Activated CD4-positive, alpha-beta T cell treated with anti-CD3 and anti-CD28 coated beads, Interleukin-2, Interleukin-4, amounts not matched to agents 100 ng/mL and 50 ng/mL, durations not matched to agents 16 hours and 8 hours (primary cell): ENCODE measurements at regions not wholly inside any gene's neighbourhood (a gene's known extent, or its start where the extent isn't known, plus 50 kb on each side); places are given as distances from the start of the nearest gene placed in this dataset.
"Not testable (repeated sequence)": the region's sequence is repeated elsewhere in the genome, so short reads cannot be mapped to it uniquely, and the experiment has no call there.

Experiments
- DNase-seq: peaks from one replicate; pipeline ENCODE4 v3.0.0-alpha.2; 2020; ENCODE audit warnings: low spot score

DNA sequence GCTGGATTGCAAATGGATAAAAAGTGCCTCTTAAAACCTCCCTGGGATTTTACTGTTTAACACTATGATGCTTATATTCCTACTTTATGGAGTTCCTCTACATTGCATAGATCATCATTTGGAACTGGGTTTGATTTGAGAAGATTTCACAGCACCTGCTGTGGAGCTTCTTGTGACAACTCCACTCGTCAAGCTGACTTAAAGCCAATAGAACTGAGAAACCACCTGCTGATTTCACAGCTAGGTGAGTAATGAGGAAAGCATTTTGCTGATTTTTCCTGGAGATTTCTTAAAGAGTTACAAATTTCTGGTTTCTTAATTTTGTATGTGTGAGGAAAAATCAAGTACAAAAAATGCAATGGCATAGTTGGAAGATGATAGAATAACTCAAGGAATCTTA, 739.1 kb upstream of the LRRTM1 start:
- DNase-seq = no peak

DNA sequence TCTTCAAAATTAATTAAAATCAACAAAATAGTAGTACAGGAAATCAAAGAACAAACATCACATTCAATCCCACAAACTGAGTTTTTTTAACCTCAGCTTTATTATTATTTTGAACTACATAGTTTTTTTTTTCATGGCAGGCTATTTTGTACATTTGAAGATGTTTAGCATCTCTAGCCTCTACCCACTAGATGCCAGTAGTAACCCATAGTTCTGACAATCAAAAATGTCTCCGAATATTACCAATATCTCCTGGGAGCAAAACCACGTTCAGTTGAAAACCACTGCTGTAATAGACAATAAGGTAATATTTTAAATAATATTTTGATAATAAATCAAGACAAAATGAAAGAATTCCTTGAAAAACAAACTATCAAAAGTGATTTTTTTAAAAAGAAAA, 702.6 kb upstream of the LRRTM1 start:
- no peak for DNase-seq

DNA sequence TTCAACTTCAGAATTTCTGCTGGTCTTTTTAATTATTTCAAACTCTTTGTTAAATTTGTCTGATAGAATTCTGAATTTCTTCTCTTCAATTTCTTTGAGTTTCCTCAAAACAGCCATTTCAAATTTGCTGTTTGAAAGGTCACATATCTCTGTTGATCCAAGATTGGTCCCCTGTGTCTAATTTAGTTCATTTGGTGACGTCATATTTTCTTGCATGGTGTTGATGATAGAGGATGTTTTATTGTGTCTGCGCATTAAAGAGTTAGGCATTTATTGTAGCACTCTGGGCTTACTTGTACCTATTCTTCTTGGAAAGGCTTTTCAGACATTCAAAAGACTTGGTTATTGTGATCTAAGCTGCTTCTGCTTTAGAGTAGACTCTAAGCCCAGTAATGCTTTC, 698.4 kb upstream of the LRRTM1 start:
- DNase-seq = no peak

DNA sequence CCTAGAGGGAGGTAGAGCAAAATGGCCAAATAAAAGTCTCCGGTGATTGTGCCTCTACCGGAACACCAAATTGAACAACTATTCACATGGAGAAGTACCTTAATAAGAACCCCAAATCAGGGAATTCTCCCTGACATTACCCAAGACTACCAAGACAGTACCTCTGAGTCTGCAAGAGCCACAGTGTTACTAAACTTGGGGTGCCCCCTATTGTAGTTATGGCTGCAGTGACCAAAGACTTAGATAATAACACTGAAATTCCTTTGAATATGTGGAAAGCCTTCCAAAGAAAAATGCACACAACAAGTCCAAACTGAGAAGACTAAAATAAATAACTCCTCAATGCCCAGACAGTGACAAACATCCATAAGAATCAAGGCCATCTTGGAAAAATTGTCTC, 682.9 kb upstream of the LRRTM1 start:
- no peak for DNase-seq

DNA sequence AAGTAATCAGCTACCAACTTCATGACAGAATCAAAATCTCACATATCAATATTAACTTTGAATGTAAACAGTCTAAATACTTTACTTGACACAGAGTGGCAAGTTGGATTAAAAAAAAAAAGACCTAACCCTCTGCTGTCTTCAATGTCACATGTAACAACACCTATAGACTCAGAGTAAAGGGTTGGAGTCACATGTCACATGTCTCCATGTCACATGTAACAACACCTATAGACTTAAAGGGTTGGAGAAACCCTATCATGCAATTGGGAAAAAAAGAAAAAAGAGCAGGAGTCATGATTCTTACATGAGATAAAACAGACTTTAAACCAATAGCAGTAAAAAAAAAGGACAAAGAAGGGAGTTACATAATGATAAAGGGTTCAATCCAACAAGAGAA, 665.3 kb upstream of the LRRTM1 start:
- no peak for DNase-seq

DNA sequence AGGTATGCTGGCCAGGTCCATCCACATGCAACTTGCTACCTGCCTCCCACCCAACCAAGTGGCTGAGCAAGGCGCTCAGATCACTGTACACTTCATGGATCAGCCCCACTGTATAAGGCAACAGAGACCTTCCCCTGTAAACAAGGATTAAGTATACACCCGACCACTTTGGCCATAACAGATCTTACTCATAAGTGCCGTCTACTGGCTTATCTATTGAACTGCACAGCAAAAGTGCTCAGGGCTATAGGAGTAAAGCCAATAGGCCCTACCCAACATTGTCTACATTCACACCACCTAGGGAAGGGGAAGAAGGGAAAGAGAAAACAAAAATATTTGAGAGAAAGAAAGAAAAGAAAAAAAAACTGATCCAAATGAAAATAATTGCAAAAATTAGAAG, 663.9 kb upstream of the LRRTM1 start:
- no peak for DNase-seq

DNA sequence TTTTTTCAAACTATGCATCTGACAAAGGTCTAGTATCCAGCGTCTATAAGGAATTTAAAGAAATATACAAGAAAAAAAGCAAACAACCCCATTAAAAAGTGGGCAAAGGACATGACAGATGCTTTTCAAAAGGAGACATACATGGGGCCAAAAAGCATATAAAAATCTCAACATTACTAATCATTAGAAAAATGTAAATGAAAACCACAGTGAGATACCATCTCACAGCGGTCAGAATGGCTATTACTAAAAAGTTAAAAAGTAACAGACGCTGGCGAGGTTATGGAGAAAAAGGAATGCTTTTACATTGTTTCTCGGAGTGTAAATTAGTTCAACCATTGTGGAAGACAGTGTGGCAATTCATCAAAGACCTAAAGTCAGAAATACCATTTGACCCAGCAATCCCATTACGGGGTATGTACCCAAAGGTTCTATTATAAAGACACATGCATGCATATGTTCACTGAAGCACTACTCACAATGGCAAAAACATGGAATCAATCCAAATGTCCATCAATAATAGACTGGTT, 643.1 kb upstream of the LRRTM1 start:
- no peak for DNase-seq

DNA sequence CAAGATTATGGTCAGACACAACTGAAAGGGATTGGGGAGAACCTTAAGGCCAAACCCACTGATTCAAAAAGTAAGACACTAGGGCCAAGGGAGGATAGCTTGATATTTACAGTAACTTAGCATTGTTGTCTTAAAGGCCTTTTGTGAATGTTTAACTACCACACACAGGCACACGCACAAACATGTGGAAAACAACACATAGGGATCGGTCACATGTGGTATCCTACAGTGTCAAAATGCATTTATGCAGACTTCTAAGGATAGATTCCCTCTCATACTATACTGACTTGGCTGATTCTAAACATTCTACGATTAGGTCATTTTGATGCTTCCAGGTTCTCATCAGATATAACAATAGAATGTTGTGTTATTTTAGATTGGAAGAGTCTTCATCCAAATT, 638.9 kb upstream of the LRRTM1 start:
- no peak for DNase-seq

DNA sequence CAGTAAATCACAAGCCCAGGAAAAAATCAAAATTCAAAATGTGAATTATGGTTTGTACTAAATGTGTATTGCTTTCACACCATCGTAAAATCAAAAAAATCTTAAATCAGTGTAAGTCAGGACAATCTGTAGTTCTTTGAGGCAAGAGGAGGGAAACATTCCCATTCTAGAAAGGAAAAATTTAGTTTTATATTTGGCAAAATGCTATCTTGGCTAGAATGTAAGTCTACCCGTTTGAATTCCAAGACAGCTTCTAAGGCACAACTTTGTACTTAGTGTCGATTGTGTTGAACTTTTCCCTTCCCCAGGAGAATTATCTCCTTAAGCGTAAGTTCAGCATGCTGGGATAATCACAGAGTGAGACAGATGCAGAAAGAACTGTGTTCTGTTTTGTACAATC, 638.2 kb upstream of the LRRTM1 start:
- DNase-seq = no peak

DNA sequence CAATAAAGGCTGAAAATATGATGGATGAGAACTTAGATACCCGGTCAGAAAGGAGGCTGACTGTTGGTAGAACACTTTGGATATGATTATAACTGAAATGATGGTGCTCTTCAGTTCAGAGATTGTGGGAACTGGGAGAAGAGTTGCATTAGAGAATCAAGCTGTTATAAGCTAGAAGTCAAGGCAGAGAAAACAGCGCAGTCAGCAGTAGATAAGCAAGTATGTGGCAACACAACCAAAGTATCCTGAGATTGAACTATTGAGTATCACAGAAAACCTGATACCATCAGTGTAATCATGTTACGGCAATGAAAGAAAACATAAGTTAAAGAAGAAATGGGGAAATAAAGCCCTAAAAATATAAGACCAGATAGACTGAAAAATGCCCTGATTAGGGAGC, 633.9 kb upstream of the LRRTM1 start:
- DNase-seq = no peak

DNA sequence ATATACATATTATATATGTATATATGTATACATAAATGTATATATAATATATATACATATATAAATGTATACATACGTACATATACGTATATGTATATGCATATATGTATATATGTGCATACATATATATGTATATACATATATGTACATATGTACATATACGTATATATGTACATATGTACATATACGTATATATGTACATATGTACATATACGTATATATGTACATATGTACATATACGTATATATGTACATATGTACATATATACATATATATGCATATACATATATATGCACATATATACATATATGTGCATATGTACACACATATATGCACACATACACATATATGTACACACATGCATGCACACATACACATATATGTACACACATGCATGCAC, 627.3 kb upstream of the LRRTM1 start:
- not testable (repeated sequence) for DNase-seq

DNA sequence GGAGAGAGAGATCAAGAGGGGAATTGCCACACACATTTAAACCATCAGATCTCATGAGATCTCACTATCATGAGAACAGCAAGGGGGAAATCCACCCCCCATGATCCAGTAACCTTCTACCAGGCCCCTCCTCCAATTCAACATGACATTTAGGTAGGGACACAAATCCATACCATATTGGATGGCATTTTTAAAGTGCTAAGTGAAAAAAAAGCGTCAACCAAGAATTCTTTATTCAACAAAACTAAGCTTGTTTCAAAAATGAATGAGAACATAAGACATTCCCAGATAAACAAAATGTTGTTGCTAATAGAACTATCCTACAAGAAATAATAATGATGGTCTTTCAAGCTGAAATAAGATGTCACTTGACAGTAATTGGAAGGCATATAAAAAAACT, 626.2 kb upstream of the LRRTM1 start:
- no peak for DNase-seq

DNA sequence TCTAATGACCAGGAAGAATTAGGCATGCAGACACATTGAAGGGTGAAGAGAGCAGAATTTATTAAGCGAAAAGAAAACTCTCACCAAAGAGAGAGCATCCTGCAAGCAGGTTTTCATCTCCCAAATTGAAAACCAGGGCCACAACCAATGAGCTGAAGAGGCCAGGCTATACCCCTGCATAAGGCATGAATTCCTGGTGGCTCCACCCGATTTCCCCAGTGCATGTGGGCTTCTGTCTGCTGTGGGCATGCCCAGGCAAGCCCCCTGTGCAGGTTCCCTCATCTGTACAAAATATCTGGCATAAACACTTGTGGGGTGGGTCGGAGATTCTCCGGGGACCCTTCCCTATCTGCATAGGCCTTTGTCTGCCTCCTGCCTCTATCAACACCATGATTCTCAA, 621.6 kb upstream of the LRRTM1 start:
- DNase-seq = no peak

DNA sequence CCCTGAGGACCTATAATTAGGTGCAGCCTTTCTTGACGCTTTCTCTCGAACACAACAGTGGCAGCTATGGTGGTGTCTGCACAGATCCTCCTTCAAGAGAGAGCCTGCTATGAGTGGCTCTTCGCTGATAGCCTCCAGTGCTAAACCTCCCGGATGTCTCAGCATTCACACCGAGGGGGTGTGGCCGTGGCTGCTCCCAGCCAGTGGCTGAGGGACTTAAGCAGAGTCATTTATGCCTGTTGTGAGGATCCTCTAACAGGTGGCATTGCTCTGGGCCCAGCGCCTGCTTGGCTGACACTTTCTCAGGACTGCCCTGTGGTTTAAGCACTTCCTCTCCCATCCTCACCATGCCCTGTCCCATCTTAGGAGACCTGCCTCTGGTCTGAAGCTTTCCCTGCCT, 592.0 kb upstream of the LRRTM1 start:
- no peak for DNase-seq

DNA sequence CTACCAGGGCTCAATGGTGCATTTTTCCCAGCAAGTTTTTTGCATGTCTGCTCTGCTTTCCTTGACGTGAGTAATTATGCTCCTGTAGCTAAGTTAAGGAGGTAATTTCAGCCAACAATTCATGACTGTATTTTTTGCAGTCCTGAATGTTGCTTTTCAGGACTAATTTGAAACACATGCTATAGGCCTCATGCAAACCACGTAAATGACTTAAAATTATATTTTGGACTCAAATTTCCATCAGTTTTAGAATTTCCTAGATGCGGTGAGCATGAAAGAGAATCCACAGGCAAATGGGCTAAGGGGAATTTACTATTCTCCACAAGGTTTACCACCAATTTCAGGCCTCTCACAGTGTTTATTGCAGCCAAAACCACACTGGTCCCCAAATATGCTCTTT, 589.9 kb upstream of the LRRTM1 start:
- DNase-seq = no peak

DNA sequence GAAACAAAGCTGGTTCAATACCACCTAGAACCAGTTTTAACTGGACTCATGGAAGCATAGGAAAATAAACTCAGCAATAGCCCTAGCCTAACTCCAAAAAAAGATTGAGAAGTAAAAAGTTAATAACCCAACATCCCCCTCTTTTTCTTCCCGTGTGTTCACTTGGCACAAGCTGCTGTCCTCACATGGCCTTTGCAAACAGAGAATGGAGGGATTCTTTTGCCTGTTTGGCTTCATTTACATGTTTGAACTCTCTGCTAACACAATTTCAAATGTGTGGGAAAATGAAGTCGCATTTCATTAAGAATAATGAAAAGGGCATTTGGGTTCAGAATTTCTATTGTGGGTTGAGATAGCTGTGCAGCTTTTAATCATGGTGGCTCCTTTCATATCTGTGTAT, 589.2 kb upstream of the LRRTM1 start:
- no peak for DNase-seq

DNA sequence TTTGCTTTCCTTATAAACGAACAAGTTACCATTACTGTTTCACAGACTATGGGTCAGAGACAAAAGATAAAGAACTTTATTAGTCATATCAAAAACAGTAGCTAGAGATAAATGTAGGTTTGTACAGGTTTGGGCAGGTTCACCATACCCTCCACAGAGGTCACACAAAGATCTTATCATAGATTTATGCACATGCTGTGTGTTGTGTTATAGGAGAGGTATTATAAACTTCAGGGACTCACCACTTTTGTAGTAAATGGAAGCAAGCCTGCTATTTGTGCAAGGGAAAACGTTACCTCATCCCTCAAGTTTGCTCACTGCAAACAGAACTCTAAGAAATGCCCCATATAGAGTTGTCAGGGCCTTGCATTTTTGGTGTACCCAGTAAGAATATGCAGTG, 584.5 kb upstream of the LRRTM1 start:
- no peak for DNase-seq

DNA sequence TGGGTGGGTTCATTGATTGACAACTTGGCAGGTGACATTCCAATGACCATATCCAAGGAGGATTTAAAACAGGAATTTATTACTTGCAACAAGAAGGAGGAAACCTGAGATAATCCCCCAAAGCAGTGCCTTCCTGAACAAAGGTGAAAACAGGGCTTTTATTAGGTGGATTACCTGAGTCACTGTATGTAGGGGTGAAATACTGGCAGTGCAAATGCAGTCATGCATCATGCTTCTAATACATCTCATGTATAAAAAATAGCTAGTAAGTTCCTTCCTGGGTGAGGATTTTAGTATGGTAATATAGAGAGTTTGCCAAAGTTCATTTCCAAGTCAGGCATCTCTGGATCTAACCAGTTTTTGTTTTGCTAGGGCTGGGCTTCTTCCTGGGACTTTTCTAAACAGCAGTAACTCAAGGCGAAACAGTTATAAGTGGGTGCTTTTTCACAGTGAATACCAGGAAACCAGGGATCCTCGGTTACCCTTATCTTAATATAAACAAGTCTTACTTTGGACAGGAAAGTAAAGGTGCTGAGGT, 583.4 kb upstream of the LRRTM1 start:
- DNase-seq = no peak

DNA sequence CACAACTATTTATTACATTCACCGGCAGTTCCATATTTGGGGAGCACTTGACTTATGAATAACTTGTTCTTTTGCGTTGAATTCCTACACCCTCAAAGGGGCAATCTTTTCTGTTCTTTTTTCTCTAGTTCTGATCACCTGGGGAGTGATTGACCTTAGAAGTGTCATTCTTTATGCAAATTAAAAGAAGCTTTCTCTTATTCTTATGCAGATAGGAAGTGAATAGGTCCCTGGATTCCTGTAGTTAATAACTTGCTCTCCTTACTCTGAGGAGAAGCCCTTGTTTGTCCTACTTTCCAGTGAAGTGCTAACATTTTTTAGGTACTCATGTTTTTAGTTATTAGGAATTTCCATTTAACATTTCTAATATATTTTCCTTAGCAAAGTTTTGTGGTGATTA, 569.8 kb upstream of the LRRTM1 start:
- no peak for DNase-seq

DNA sequence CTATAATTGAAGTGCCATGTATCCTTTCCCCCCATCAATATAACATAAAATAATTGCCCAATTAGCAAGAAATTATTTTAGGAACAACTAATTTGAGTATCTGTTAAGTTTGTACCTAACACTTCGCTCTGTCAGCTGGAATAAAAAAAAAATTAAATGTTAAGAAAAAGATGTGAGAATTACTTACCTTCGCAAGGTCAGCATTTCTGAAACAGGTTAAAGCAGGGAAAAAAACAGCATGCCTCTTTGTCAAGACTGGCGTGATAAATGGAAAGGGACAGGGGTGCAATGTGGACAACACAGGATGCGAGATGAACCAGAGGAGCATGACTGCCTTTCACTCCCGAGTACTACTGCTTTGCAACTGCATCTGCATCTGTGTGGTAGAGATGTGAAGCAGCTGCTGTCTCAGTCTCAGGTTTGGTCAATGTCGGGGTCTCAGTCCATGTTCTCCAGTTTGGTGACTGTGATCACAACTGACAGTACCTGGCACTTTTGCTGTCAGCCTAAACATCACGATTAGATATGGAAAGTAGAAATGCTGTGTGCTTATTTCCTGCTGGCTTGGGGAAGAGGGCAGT, 565.4 kb upstream of the LRRTM1 start:
- no peak for DNase-seq

DNA sequence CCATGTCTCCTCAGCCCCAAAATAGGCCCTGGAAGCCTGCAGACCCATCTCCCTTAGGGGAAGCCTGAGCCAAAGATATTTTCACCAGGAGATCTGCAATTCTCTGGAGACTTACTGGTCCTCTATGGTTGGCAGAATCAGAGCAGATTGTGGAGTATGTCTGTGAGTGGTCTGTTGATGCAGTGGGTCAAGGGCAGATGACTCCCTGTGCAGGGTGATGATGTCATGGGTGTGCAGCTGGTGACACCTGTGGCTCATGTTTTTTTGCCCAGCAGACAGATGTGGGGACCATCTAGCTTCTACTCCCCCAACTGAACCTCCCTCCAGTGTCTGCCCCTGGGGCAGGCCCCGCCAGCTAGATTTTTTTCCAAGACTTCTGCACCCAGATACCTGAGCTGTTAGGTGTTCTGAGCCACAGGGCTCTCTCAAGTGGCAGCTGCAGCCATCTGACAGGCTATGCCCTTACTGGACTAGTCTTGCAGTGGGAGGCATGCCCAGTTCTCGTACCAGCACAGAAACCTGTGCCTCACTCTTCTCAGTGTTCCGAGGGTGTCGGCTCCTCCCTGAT, 558.7 kb upstream of the LRRTM1 start:
- DNase-seq = no peak

DNA sequence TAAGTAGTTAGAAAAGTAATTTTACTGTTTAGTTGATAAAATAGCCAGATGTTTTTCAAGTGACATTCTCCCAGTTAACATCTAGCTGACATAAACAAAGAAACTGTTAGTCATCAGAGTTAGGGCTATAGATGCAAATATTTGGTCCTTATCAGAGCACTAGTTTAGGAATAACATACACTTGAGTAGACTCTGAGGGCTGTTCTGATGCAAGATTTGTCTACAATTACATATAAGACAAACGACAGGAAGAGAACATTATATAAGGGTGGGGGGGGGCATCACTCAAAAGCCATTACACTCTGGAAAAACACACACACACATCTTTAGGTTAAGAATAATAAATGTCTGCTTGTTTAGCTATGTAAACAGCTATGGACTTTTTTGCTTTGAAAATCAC, 554.4 kb upstream of the LRRTM1 start:
- no peak for DNase-seq

DNA sequence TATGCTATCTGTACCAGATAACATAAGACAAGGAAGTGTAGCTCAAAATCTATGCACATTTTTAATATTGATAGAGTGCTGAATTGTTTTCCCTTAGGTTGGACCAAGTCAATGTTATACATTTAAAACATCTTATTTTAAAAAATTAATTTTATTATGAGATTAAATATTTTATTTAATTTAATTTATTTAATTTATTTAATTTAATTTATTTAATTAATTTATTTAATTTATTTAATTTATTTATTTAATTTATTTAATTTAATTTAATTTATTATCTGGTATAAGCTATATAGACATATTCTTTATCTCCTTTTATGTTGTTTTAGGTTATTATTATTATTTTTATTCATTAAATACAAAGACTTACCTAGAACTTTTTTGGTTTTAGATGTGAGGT, 551.7 kb upstream of the LRRTM1 start:
- DNase-seq = no peak

DNA sequence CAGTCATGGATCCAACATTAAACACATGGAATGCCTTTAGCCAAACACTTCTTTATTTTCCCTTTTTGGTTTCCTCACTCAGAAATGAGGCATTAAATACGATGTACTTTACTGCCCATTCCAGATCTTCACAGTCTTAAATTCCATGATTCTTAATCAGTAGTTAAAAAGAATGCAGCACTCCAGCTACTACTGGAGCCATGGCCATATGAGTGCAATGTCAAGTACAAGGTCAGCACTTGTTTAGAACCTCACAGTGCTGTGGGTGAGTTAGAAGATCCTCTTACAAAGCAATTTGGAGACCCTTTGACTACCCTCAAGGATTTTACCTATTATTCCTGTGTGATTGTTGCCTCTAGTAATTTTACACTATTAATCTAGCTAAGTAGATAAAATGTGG, 550.3 kb upstream of the LRRTM1 start:
- DNase-seq = no peak
